SK-N-SH (cell line): ENCODE measurements at regions not wholly inside any gene's neighbourhood (a gene's known extent, or its start where the extent isn't known, plus 50 kb on each side); places are given as distances from the start of the nearest gene placed in this dataset.

Source experiments
- CTCF ChIA-PET: fragments of 300-600, 350-600 bp; formaldehyde crosslinking; extraction: SDS; loops from one replicate; lab custom pipeline; 2021; lab: Yijun Ruan, JAX
- POLR2A ChIA-PET: fragments of 350-600 bp; sonication (Branson Sonifier 250); formaldehyde crosslinking; extraction: SDS; loops from one replicate; lab custom pipeline; 2020; ENCODE audit warnings: antibody characterized with exemption, inconsistent platforms; lab: Yijun Ruan, JAX
- DNase-seq: peaks from one replicate; pipeline ENCODE4 v3.0.0; 2012
- H2AFZ ChIP-seq: fragments of 200-600 bp; sonication (generic); 2 replicates; pipeline ENCODE4 v1.8.1; 2016; ENCODE audit warnings: antibody characterized with exemption, mild to moderate bottlenecking, low read depth
- H3F3A ChIP-seq: fragments of 200-600 bp; sonication (generic); replicated peaks from 2 replicates; pipeline ENCODE3; 2016; ENCODE audit warnings: antibody characterized with exemption, mild to moderate bottlenecking; ENCODE audit not compliant: insufficient read depth
- H3K27ac ChIP-seq, 2 experiments: fragments of 200-500 bp in 1 of 2; fragments of 200-600 bp in 1 of 2; sonication (Bioruptor generic) in 1 of 2; sonication (generic), shearing (Covaris generic) in 1 of 2; 2 replicates each; pipeline versions ENCODE4 v1.5.1 to v1.6.1; 2014 to 2016; ENCODE audit warnings: low read depth in 2 of 2, inconsistent platforms in 1 of 2, low read length in 1 of 2, mild to moderate bottlenecking in 1 of 2, mixed read lengths in 1 of 2
- H3K27me3 ChIP-seq: fragments of 200-600 bp; sonication (generic), shearing (Covaris generic); 2 replicates; pipeline ENCODE4 v1.6.1; 2016; ENCODE audit warnings: mixed run types; ENCODE audit not compliant: insufficient read depth
- H3K36me3 ChIP-seq, 2 experiments: fragments of 200-500 bp in 1 of 2; fragments of 200-600 bp in 1 of 2; sonication (Bioruptor generic) in 1 of 2; sonication (generic) in 1 of 2; replicated peaks in 1 of 2; 2 replicates each; pipeline versions ENCODE3 to v1.5.1; 2014 to 2016; ENCODE audit warnings: low read length in 1 of 2, mild to moderate bottlenecking in 1 of 2; ENCODE audit not compliant: insufficient read depth in 2 of 2, control insufficient read depth in 1 of 2
- H3K4me1 ChIP-seq, 2 experiments: fragments of 200-500 bp in 1 of 2; fragments of 200-600 bp in 1 of 2; sonication (Bioruptor generic) in 1 of 2; sonication (generic), shearing (Covaris generic) in 1 of 2; 2 replicates each; pipeline versions ENCODE4 v1.5.1 to v1.6.1; 2014 to 2016; ENCODE audit warnings: low read depth in 1 of 2, low read length in 1 of 2, mixed run types in 1 of 2; ENCODE audit not compliant: insufficient read depth in 2 of 2, control insufficient read depth in 1 of 2
- H3K4me2 ChIP-seq: fragments of 200-600 bp; sonication (generic), shearing (Covaris generic); 2 replicates; pipeline ENCODE4 v1.6.1; 2017; ENCODE audit warnings: mixed run types
- H3K4me3 ChIP-seq, 2 experiments: fragments of 200-500 bp in 1 of 2; fragments of 200-600 bp in 1 of 2; sonication (Bioruptor generic) in 1 of 2; sonication (generic), shearing (Covaris generic) in 1 of 2; 2 replicates each; pipeline versions ENCODE4 v1.5.1 to v1.8.1; 2014 to 2016; ENCODE audit warnings: low read depth in 2 of 2, inconsistent platforms in 1 of 2, low read length in 1 of 2, mild to moderate bottlenecking in 1 of 2, mixed read lengths in 1 of 2, moderate library complexity in 1 of 2
- H3K79me2 ChIP-seq: fragments of 200-600 bp; sonication (generic); 2 replicates; pipeline ENCODE4 v1.8.1; 2017; ENCODE audit warnings: mild to moderate bottlenecking; ENCODE audit not compliant: insufficient read depth
- H3K9ac ChIP-seq: fragments of 200-600 bp; sonication (generic); 2 replicates; pipeline ENCODE4 v1.6.1; 2017; ENCODE audit warnings: mixed run types
- H3K9me2 ChIP-seq: fragments of 200-600 bp; sonication (generic); 2 replicates; pipeline ENCODE4 v1.6.1; 2017; ENCODE audit warnings: mixed run types
- H3K9me3 ChIP-seq: fragments of 200-600 bp; sonication (generic); 2 replicates; pipeline ENCODE4 v1.6.1; 2017; ENCODE audit warnings: mixed run types, mild to moderate bottlenecking, moderate library complexity
- H4K20me1 ChIP-seq: fragments of 200-600 bp; sonication (generic); 2 replicates; pipeline ENCODE4 v1.6.1; 2017; ENCODE audit warnings: mild to moderate bottlenecking, mixed run types; ENCODE audit not compliant: insufficient read depth
- CHD2 ChIP-seq: fragments of 150-350 bp; IDR thresholded peaks from 2 replicates; pipeline ENCODE4 v1.6.1; 2018; ENCODE audit warnings: low read length; ENCODE audit not compliant: partially characterized antibody
- ELF1 ChIP-seq: IDR thresholded peaks from 2 replicates; pipeline ENCODE4 v1.4.0; 2012
- EP300 ChIP-seq, 2 experiments: IDR thresholded peaks; 2 replicates each; pipeline versions ENCODE4 v1.4.0 to v1.6.1; 2012; ENCODE audit warnings: borderline replicate concordance in 1 of 2, low read depth in 1 of 2, low read length in 1 of 2
- FOSL2 ChIP-seq: IDR thresholded peaks from 2 replicates; pipeline ENCODE4 v1.4.0; 2012; ENCODE audit warnings: low read depth, mild to moderate bottlenecking, moderate library complexity, borderline replicate concordance
- MEF2A ChIP-seq: IDR thresholded peaks from 2 replicates; pipeline ENCODE4 v1.4.0; 2012; ENCODE audit warnings: low read depth, borderline replicate concordance
- MXI1 ChIP-seq: IDR thresholded peaks from 2 replicates; pipeline ENCODE4 v1.6.1; 2012; ENCODE audit warnings: mild to moderate bottlenecking, low read depth, low read length, improper control_type of control experiment
- RCOR1 ChIP-seq: fragments of 150-350 bp; IDR thresholded peaks from 2 replicates; pipeline ENCODE4 v1.6.1; 2017; ENCODE audit warnings: antibody characterized with exemption, low read length
- RFX5 ChIP-seq: IDR thresholded peaks from 2 replicates; pipeline ENCODE4 v1.6.1; 2012; ENCODE audit warnings: mild to moderate bottlenecking, improper control_type of control experiment, low read length
- RXRA ChIP-seq: IDR thresholded peaks from 2 replicates; pipeline ENCODE4 v1.4.0; 2012; ENCODE audit warnings: low read depth, mild to moderate bottlenecking, borderline replicate concordance
- SIN3A ChIP-seq: IDR thresholded peaks from 2 replicates; pipeline ENCODE4 v1.6.1; 2012; ENCODE audit warnings: low read depth, mild to moderate bottlenecking, low read length, moderate library complexity, borderline replicate concordance
- TAF1 ChIP-seq: IDR thresholded peaks from 2 replicates; pipeline ENCODE4 v1.6.1; 2012; ENCODE audit warnings: low read depth, mild to moderate bottlenecking, low read length, moderate library complexity, borderline replicate concordance
- TCF12 ChIP-seq: IDR thresholded peaks from 2 replicates; pipeline ENCODE4 v1.4.0; 2012
- YY1 ChIP-seq: IDR thresholded peaks from 2 replicates; pipeline ENCODE4 v1.4.0; 2012; ENCODE audit warnings: low read depth, mild to moderate bottlenecking
- WGBS: methylation state at CpG from one replicate; pipeline ENCODE4 v1.1.6; 2017; ENCODE audit warnings: low lambda C conversion rate; 5-methylcytosine and 5-hydroxymethylcytosine counted together
- TF ChIP-seq, protein P1 (sequence below): IDR thresholded peaks from 2 replicates; pipeline ENCODE4 v1.6.1; 2012; ENCODE audit warnings: mild to moderate bottlenecking, low read depth, low read length, moderate library complexity
- TF ChIP-seq, protein P2 (sequence below): IDR thresholded peaks from 2 replicates; pipeline ENCODE4; 2012
- TF ChIP-seq, protein P3 (sequence below): fragments of 150-350 bp; IDR thresholded peaks from 2 replicates; pipeline ENCODE4 v1.6.1; 2017; ENCODE audit warnings: antibody characterized with exemption, low read length, low read depth, borderline replicate concordance
- TF ChIP-seq, protein P4 (sequence below): fragments of 150-350 bp; IDR thresholded peaks from 2 replicates; pipeline ENCODE4 v1.6.1; 2016; ENCODE audit warnings: mild to moderate bottlenecking, low read depth, low read length
- TF ChIP-seq, protein P5 (sequence below): IDR thresholded peaks from 2 replicates; pipeline ENCODE4 v1.4.0; 2012; ENCODE audit warnings: low read depth, borderline replicate concordance

DNA sequence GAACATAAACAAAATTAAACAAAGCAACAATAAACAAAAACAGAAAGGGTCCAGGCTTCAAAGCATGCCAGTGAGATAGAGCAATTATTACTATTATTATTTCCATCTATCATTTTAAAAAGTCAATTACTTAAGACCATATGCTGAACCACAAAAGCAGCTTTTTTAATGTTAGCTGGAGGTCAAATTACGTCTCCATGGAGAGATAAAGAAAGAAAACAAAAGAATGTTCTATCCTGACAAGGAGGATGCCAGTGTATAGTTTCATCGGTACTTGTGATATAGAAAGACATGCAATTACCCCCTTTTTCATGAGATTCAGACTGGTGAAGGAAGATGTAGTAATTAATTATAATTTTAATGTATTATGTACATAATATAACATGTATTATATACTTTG, 81.6 kb upstream of the DCN start:
- Histone ChIP-seq H3K9me2 (no peaks in the 10 kb centered on the region), H3K4me2 (no peak overlapping the region), H3K9me3 (no peaks in the 10 kb centered on the region), H3K36me3 (no peaks in the 10 kb centered on the region), H3K9ac (no peak overlapping the region), H3K4me3 (no peak overlapping the region), H3K27me3 (no peaks in the 10 kb centered on the region), H4K20me1 (no peaks in the 10 kb centered on the region), H3K27ac (no peak overlapping the region), H2AFZ (no peak overlapping the region), H3F3A (no peaks in the 10 kb centered on the region), H3K4me1 (peaks cover 0 to 2% of the 10 kb centered on the region in 2 experiments; a peak in 2 of 4 replicates), H3K79me2 (no peaks in the 10 kb centered on the region)
- no peak for DNase-seq
- WGBS: 39% methylated on average over 2 of the region's 2 CpGs
- ChIA-PET CTCF (no interaction called here), POLR2A (no interaction called here)
- TF ChIP-seq, protein P1, sequence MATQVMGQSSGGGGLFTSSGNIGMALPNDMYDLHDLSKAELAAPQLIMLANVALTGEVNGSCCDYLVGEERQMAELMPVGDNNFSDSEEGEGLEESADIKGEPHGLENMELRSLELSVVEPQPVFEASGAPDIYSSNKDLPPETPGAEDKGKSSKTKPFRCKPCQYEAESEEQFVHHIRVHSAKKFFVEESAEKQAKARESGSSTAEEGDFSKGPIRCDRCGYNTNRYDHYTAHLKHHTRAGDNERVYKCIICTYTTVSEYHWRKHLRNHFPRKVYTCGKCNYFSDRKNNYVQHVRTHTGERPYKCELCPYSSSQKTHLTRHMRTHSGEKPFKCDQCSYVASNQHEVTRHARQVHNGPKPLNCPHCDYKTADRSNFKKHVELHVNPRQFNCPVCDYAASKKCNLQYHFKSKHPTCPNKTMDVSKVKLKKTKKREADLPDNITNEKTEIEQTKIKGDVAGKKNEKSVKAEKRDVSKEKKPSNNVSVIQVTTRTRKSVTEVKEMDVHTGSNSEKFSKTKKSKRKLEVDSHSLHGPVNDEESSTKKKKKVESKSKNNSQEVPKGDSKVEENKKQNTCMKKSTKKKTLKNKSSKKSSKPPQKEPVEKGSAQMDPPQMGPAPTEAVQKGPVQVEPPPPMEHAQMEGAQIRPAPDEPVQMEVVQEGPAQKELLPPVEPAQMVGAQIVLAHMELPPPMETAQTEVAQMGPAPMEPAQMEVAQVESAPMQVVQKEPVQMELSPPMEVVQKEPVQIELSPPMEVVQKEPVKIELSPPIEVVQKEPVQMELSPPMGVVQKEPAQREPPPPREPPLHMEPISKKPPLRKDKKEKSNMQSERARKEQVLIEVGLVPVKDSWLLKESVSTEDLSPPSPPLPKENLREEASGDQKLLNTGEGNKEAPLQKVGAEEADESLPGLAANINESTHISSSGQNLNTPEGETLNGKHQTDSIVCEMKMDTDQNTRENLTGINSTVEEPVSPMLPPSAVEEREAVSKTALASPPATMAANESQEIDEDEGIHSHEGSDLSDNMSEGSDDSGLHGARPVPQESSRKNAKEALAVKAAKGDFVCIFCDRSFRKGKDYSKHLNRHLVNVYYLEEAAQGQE: no peak
- TF ChIP-seq RCOR1: no peak
- TF ChIP-seq, protein P2, sequence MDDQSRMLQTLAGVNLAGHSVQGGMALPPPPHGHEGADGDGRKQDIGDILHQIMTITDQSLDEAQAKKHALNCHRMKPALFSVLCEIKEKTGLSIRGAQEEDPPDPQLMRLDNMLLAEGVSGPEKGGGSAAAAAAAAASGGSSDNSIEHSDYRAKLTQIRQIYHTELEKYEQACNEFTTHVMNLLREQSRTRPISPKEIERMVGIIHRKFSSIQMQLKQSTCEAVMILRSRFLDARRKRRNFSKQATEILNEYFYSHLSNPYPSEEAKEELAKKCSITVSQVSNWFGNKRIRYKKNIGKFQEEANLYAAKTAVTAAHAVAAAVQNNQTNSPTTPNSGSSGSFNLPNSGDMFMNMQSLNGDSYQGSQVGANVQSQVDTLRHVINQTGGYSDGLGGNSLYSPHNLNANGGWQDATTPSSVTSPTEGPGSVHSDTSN: no peak
- TF ChIP-seq TCF12: no peak
- TF ChIP-seq YY1: no peak
- no peak for TF ChIP-seq CHD2
- no peak for TF ChIP-seq SIN3A
- TF ChIP-seq TAF1: no peak
- TF ChIP-seq MEF2A: no peak
- TF ChIP-seq, protein P3, sequence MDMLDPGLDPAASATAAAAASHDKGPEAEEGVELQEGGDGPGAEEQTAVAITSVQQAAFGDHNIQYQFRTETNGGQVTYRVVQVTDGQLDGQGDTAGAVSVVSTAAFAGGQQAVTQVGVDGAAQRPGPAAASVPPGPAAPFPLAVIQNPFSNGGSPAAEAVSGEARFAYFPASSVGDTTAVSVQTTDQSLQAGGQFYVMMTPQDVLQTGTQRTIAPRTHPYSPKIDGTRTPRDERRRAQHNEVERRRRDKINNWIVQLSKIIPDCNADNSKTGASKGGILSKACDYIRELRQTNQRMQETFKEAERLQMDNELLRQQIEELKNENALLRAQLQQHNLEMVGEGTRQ: no peak
- no peak for TF ChIP-seq MXI1
- no peak for TF ChIP-seq EP300 (IDR thresholded peaks at IDR 0.05; ENCODE audit: borderline replicate concordance in 1 of 2, low read depth in 1 of 2, low read length in 1 of 2)
- TF ChIP-seq RFX5: no peak
- TF ChIP-seq, protein P4, sequence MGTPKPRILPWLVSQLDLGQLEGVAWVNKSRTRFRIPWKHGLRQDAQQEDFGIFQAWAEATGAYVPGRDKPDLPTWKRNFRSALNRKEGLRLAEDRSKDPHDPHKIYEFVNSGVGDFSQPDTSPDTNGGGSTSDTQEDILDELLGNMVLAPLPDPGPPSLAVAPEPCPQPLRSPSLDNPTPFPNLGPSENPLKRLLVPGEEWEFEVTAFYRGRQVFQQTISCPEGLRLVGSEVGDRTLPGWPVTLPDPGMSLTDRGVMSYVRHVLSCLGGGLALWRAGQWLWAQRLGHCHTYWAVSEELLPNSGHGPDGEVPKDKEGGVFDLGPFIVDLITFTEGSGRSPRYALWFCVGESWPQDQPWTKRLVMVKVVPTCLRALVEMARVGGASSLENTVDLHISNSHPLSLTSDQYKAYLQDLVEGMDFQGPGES: no peak
- no peak for TF ChIP-seq RXRA
- TF ChIP-seq, protein P5, sequence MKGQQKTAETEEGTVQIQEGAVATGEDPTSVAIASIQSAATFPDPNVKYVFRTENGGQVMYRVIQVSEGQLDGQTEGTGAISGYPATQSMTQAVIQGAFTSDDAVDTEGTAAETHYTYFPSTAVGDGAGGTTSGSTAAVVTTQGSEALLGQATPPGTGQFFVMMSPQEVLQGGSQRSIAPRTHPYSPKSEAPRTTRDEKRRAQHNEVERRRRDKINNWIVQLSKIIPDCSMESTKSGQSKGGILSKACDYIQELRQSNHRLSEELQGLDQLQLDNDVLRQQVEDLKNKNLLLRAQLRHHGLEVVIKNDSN: no peak
- TF ChIP-seq FOSL2: no peak
- no peak for TF ChIP-seq ELF1
